MCF 10A (cell line): ENCODE measurements at regions not wholly inside any gene's neighbourhood (a gene's known extent, or its start where the extent isn't known, plus 50 kb on each side); places are given as distances from the start of the nearest gene placed in this dataset.

Experiments used
- BruUV-seq: library from RNA; stranded (reverse); fragments of 400-500 nt; replicated peaks from 2 replicates; lab custom pipeline; 2021; lab: Mats Ljungman, UMichigan
- CTCF ChIA-PET: fragments of 300-600 bp; sonication (Branson Sonifier 250); formaldehyde crosslinking; extraction: SDS; loops from one replicate; lab custom pipeline; 2021; ENCODE audit warnings: antibody characterized with exemption, inconsistent platforms; lab: Yijun Ruan, JAX
- POLR2A ChIA-PET: fragments of 300-600, 350-650 bp; sonication (Branson Sonifier 250); formaldehyde crosslinking; extraction: SDS; loops from one replicate; lab custom pipeline; 2020; ENCODE audit warnings: antibody characterized with exemption, inconsistent platforms; lab: Yijun Ruan, JAX
- DNase-seq: peaks from one replicate; pipeline ENCODE4 v3.0.0-alpha.2; 2018; ENCODE audit not compliant: unreplicated experiment
- H3K27ac Mint-ChIP-seq: one replicate; pipeline ENCODE4 v1.8.0; 2022; ENCODE audit warnings: mild to moderate bottlenecking, low read depth, mixed read lengths; ENCODE audit not compliant: unreplicated experiment
- H3K27me3 Mint-ChIP-seq: one replicate; pipeline ENCODE4 v1.8.0; 2022; ENCODE audit warnings: mixed read lengths; ENCODE audit not compliant: insufficient read depth, unreplicated experiment
- H3K36me3 Mint-ChIP-seq: one replicate; pipeline ENCODE4 v1.8.0; 2022; ENCODE audit warnings: mild to moderate bottlenecking, moderate library complexity, mixed read lengths; ENCODE audit not compliant: insufficient read depth, unreplicated experiment
- H3K4me1 Mint-ChIP-seq: one replicate; pipeline ENCODE4 v1.8.0; 2022; ENCODE audit warnings: mixed read lengths; ENCODE audit not compliant: insufficient read depth, unreplicated experiment
- H3K4me3 Mint-ChIP-seq: one replicate; pipeline ENCODE4 v1.8.0; 2022; ENCODE audit warnings: mild to moderate bottlenecking, moderate library complexity, mixed read lengths; ENCODE audit not compliant: unreplicated experiment
- H3K9me3 Mint-ChIP-seq: one replicate; pipeline ENCODE4 v1.8.0; 2022; ENCODE audit warnings: mixed read lengths; ENCODE audit not compliant: unreplicated experiment
- CTCF ChIP-seq: fragments of 200-600 bp; IDR thresholded peaks from one replicate; pipeline ENCODE4 v1.8.0; 2022; ENCODE audit warnings: antibody characterized with exemption, mild to moderate bottlenecking; ENCODE audit not compliant: unreplicated experiment
- intact Hi-C: fragments of 100-400 bp; cut with micrococcal nuclease; formaldehyde crosslinking; loops from 2 replicates; pipeline ENCODE4 v1.14.1; 2022

- ChIA-PET CTCF (interaction anchor here (0.5 to 0.6 kb wide), 2 partner anchors 114 to 141 kb away, joined by 3 read pairs; no protein-coding TSS in a partner anchor), POLR2A (no interaction called here)
- TF ChIP-seq CTCF = no peak
- Mint-ChIP-seq H3K4me3 (no peak overlapping the region), H3K4me1 (peaks cover 18% of the 10 kb centered on the region), H3K9me3 (no peaks in the 10 kb centered on the region), H3K27me3 (no peaks in the 10 kb centered on the region), H3K36me3 (no peaks in the 10 kb centered on the region), H3K27ac (no peak overlapping the region)
- DNase-seq = no peak
- intact Hi-C loops = no loop called here
- BruUV-seq = no TSS peak
These were observed 151.4 kb downstream of the CEBPB start for GRCh38 chr20:50341880-50342637.

GRCh38 chr20:50342638-50343102 lies 152.0 kb downstream of the CEBPB start:
- Mint-ChIP-seq H3K9me3 (no peaks in the 10 kb centered on the region), H3K27ac (no peak overlapping the region), H3K4me3 (no peak overlapping the region), H3K27me3 (no peaks in the 10 kb centered on the region), H3K36me3 (no peaks in the 10 kb centered on the region), H3K4me1 (peaks cover 18% of the 10 kb centered on the region)
- BruUV-seq = no TSS peak
- TF ChIP-seq CTCF = no peak
- ChIA-PET CTCF (interaction anchor here (0.6 kb wide), 1 partner anchor 115 kb away, joined by 3 read pairs; no protein-coding TSS in a partner anchor), POLR2A (no interaction called here)
- DNase-seq = no peak
- intact Hi-C loops = no loop called here

- intact Hi-C loops = no loop called here
- POLR2A ChIA-PET = no interaction called here
- no peaks in the 10 kb centered on the region for H3K27me3 Mint-ChIP-seq
These were observed 152.5 kb downstream of the CEBPB start for GRCh38 chr20:50343125-50343489.

More at GRCh38 chr20:50343125-50343489, 152.5 kb downstream of the CEBPB start:
- CTCF ChIA-PET = no interaction called here
- peaks cover 18% of the 10 kb centered on the region for H3K4me1 Mint-ChIP-seq
- DNase-seq = no peak
- H3K9me3 Mint-ChIP-seq = no peaks in the 10 kb centered on the region
- no peak for TF ChIP-seq CTCF
- no TSS peak for BruUV-seq
- no peaks in the 10 kb centered on the region for H3K36me3 Mint-ChIP-seq
- H3K27ac Mint-ChIP-seq = no peak overlapping the region
- no peak overlapping the region for H3K4me3 Mint-ChIP-seq
